ENCODE measurements at regions not wholly inside any gene's neighbourhood (a gene's known extent, or its start where the extent isn't known, plus 50 kb on each side); places are given as distances from the start of the nearest gene placed in this dataset.

DNA sequence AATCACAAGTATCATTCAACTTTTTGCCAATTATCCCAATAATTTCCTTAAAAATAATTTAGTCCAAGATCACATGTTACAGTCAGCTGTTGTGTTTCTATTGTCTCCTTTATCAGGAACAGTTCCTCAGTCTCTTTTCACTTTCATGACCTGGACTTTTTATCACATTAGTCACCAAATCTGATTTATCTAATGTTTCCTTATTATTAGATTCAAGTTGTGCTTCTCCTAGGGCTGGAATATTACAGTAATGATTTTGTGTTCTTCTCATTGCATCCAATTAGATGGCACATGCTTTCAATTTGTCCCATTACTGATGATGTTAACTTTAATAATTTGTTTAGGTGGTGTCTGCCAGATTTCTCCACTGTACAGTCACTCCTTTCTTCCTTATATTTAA, 66.3 kb upstream of the DCBLD2 start:
- no peak overlapping the region for H2BK120ac ChIP-seq (ENCODE audit: low read depth, low read length)

DNA sequence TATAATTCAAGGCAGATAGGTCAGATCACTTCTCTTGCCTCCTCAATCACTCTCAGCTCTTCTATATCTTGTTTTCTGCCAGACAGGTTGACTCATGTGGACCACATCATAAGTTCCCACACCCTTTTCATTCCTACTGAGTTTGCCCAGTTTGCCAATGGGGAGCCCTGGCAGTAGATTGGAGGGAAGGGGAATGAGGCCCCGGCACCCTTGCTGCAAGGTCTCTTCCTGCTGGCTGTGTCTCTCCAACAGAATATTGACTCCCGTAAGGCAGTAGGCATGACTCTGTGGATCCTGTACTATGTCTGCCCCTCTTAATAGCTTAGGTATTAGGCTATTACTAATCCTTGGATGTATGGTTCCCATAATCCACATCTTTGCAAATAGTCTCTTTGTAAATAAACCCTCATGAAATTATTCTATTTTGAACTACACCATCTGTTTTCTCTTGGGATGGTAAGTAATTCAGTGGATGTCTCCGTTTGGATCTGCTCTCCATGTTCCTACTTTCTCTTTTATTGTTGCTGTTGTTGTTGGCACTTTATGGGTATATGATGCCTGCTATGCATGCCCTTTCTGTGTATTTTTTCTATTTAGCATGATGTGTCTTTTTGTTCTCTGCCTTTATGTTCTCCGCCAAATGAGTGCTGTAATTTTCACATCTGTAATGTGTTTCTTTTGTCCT, 65.5 kb upstream of the DCBLD2 start:
- DNase-seq = no peak
- H3K4me3 ChIP-seq (ENCODE audit: insufficient read depth in 1 of 2, low read depth in 1 of 2, low read length in 2 of 2) = peak overlapping the region in 1 of 2 experiments; percentile 55
- H2AK5ac ChIP-seq (ENCODE audit: low read length, severe bottlenecking) = peak overlapping the region; percentile 79
- H3K9me3 ChIP-seq (ENCODE audit: control insufficient read depth, low read length) = no peaks in the 10 kb centered on the region
- no peak overlapping the region for H2BK12ac ChIP-seq (ENCODE audit: low read length in 2 of 2)
- H3K4ac ChIP-seq (ENCODE audit: low read depth in 1 of 2, low read length in 2 of 2) = no peak overlapping the region
- no peak overlapping the region for H3K4me2 ChIP-seq (ENCODE audit: low read length, poor library complexity, severe bottlenecking)
- peaks cover 2% of the 10 kb centered on the region for H3K4me1 ChIP-seq (ENCODE audit: control insufficient read depth, insufficient read depth, low read depth, low read length)
- no peak overlapping the region for H2BK120ac ChIP-seq (ENCODE audit: low read depth, low read length)
- H3K79me1 ChIP-seq (replicated peaks; ENCODE audit: low read length, poor library complexity, severe bottlenecking) = no peaks in the 10 kb centered on the region
- H2AFZ ChIP-seq (ENCODE audit: low read depth, low read length) = no peak overlapping the region
- no peak overlapping the region for H4K91ac ChIP-seq (ENCODE audit: low read length)
- H4K8ac ChIP-seq (ENCODE audit: low read length) = no peak overlapping the region
- H2BK15ac ChIP-seq (ENCODE audit: low read depth, poor library complexity, severe bottlenecking) = no peak overlapping the region
- H3K27me3 ChIP-seq (ENCODE audit: control insufficient read depth in 1 of 2, insufficient read depth in 1 of 2, low read length in 2 of 2) = no peaks in the 10 kb centered on the region
- H3K18ac ChIP-seq (ENCODE audit: low read depth in 1 of 2, low read length in 2 of 2) = peak overlapping the region in 1 of 2 experiments; percentile 57
- H3K27ac ChIP-seq (ENCODE audit: low read length, poor library complexity, severe bottlenecking) = peak overlapping the region; percentile 83
- no peak overlapping the region for H3K23ac ChIP-seq (ENCODE audit: low read length in 2 of 2)
- H3K14ac ChIP-seq (ENCODE audit: low read length in 2 of 2) = no peak overlapping the region
- no peaks in the 10 kb centered on the region for H3K36me3 ChIP-seq (ENCODE audit: control insufficient read depth in 1 of 2, insufficient read depth in 2 of 2, low read depth in 1 of 2, low read length in 2 of 2)
- H3K9ac ChIP-seq (ENCODE audit: low read length) = peak overlapping the region; percentile 52
- peak overlapping the region; percentile 74 for H2BK5ac ChIP-seq (ENCODE audit: low read depth, low read length, poor library complexity, severe bottlenecking)
- 100% methylated on average over 3 of the region's 4 CpGs for WGBS

More for the DNA sequence above, 66.3 kb upstream of the DCBLD2 start:
- H3K4me1 ChIP-seq (ENCODE audit: control insufficient read depth, insufficient read depth, low read depth, low read length) = peaks cover 2% of the 10 kb centered on the region
- H3K4me3 ChIP-seq (ENCODE audit: insufficient read depth in 1 of 2, low read depth in 1 of 2, low read length in 2 of 2) = peak overlapping the region in 1 of 2 experiments; percentile 55
- H3K4ac ChIP-seq (ENCODE audit: low read depth in 1 of 2, low read length in 2 of 2) = no peak overlapping the region
- no peak overlapping the region for H3K18ac ChIP-seq (ENCODE audit: low read depth in 1 of 2, low read length in 2 of 2)
- H2BK5ac ChIP-seq (ENCODE audit: low read depth, low read length, poor library complexity, severe bottlenecking) = no peak overlapping the region
- H3K9ac ChIP-seq (ENCODE audit: low read length) = peak overlapping the region; percentile 52
- no peak overlapping the region for H4K8ac ChIP-seq (ENCODE audit: low read length)
- no peak overlapping the region for H4K91ac ChIP-seq (ENCODE audit: low read length)
- no peak overlapping the region for H3K4me2 ChIP-seq (ENCODE audit: low read length, poor library complexity, severe bottlenecking)
- H3K14ac ChIP-seq (ENCODE audit: low read length in 2 of 2) = no peak overlapping the region
- no peaks in the 10 kb centered on the region for H3K27me3 ChIP-seq (ENCODE audit: control insufficient read depth in 1 of 2, insufficient read depth in 1 of 2, low read length in 2 of 2)
- no peak overlapping the region for H2BK12ac ChIP-seq (ENCODE audit: low read length in 2 of 2)
- H3K79me1 ChIP-seq (replicated peaks; ENCODE audit: low read length, poor library complexity, severe bottlenecking) = no peaks in the 10 kb centered on the region
- peak overlapping the region; percentile 41 for H3K27ac ChIP-seq (ENCODE audit: low read length, poor library complexity, severe bottlenecking)
- no peak overlapping the region for H3K23ac ChIP-seq (ENCODE audit: low read length in 2 of 2)
- H2BK15ac ChIP-seq (ENCODE audit: low read depth, poor library complexity, severe bottlenecking) = no peak overlapping the region
- DNase-seq = no peak
- H3K9me3 ChIP-seq (ENCODE audit: control insufficient read depth, low read length) = no peaks in the 10 kb centered on the region
- no peak overlapping the region for H2AK5ac ChIP-seq (ENCODE audit: low read length, severe bottlenecking)
- H2AFZ ChIP-seq (ENCODE audit: low read depth, low read length) = no peak overlapping the region
- H3K36me3 ChIP-seq (ENCODE audit: control insufficient read depth in 1 of 2, insufficient read depth in 2 of 2, low read depth in 1 of 2, low read length in 2 of 2) = no peaks in the 10 kb centered on the region

DNA sequence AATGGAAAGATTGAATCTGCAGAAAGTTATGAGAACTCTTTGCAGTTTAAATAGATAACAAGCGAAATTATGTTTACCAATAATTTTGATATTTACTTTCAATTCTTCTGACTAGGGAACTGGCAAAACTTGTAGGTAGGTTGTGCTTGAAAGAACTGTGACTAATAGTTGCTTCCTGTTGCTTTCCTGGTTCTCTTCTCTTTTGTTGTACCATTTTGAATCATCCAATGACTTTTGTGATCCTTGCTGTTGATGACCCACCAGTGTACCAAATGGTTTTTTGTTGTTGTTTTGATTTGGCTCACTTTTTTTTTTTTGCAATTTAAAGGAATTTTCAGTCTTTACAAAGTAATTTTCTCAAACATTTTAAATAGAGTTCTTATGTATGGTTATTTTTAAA, 64.9 kb upstream of the DCBLD2 start:
- no peak overlapping the region for H2BK12ac ChIP-seq (ENCODE audit: low read length in 2 of 2)
- H3K9ac ChIP-seq (ENCODE audit: low read length) = no peak overlapping the region
- no peaks in the 10 kb centered on the region for H3K79me1 ChIP-seq (replicated peaks; ENCODE audit: low read length, poor library complexity, severe bottlenecking)
- no peaks in the 10 kb centered on the region for H3K27me3 ChIP-seq (ENCODE audit: control insufficient read depth in 1 of 2, insufficient read depth in 1 of 2, low read length in 2 of 2)
- H2BK5ac ChIP-seq (ENCODE audit: low read depth, low read length, poor library complexity, severe bottlenecking) = no peak overlapping the region
- H3K4me2 ChIP-seq (ENCODE audit: low read length, poor library complexity, severe bottlenecking) = no peak overlapping the region
- H4K91ac ChIP-seq (ENCODE audit: low read length) = no peak overlapping the region
- peaks cover 2% of the 10 kb centered on the region for H3K4me1 ChIP-seq (ENCODE audit: control insufficient read depth, insufficient read depth, low read depth, low read length)
- DNase-seq = no peak
- no peak overlapping the region for H2BK15ac ChIP-seq (ENCODE audit: low read depth, poor library complexity, severe bottlenecking)
- peak overlapping the region; percentile 79 for H2AK5ac ChIP-seq (ENCODE audit: low read length, severe bottlenecking)
- H3K9me3 ChIP-seq (ENCODE audit: control insufficient read depth, low read length) = no peaks in the 10 kb centered on the region
- H3K36me3 ChIP-seq (ENCODE audit: control insufficient read depth in 1 of 2, insufficient read depth in 2 of 2, low read depth in 1 of 2, low read length in 2 of 2) = no peaks in the 10 kb centered on the region
- peak overlapping the region; percentile 83 for H3K27ac ChIP-seq (ENCODE audit: low read length, poor library complexity, severe bottlenecking)
- H3K14ac ChIP-seq (ENCODE audit: low read length in 2 of 2) = no peak overlapping the region
- no peak overlapping the region for H3K4ac ChIP-seq (ENCODE audit: low read depth in 1 of 2, low read length in 2 of 2)
- H2AFZ ChIP-seq (ENCODE audit: low read depth, low read length) = no peak overlapping the region
- H2BK120ac ChIP-seq (ENCODE audit: low read depth, low read length) = no peak overlapping the region
- no peak overlapping the region for H3K23ac ChIP-seq (ENCODE audit: low read length in 2 of 2)
- H3K18ac ChIP-seq (ENCODE audit: low read depth in 1 of 2, low read length in 2 of 2) = no peak overlapping the region
- no CpG with 5 or more reads among the region's 1 CpG for WGBS
- H3K4me3 ChIP-seq (ENCODE audit: insufficient read depth in 1 of 2, low read depth in 1 of 2, low read length in 2 of 2) = no peak overlapping the region
- H4K8ac ChIP-seq (ENCODE audit: low read length) = no peak overlapping the region

DNA sequence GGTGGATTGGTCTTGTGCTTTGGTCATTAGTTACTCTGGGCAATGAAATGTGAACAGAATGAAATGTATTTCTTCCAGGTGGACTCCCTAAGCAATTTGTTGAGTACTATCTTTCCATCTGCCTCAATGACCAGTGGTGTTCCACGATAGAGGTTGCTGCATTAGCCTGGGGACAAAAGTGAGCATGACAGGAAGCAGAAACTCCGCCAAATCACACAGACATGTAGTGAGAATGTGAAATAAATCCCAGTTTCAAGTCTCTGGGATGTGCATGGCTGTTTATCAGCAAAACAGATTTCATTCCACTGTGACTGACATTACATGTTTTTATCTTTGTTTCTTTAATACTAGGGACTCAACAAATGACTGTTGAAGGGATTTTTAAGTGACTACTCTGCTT, 63.3 kb upstream of the DCBLD2 start:
- no peak for DNase-seq
- peak overlapping the region; percentile 100 for H3K27ac ChIP-seq (ENCODE audit: low read length, poor library complexity, severe bottlenecking)
- H2BK120ac ChIP-seq (ENCODE audit: low read depth, low read length) = no peak overlapping the region

More for the DNA sequence above, 63.3 kb upstream of the DCBLD2 start:
- H4K8ac ChIP-seq (ENCODE audit: low read length) = no peak overlapping the region
- no peak overlapping the region for H2AFZ ChIP-seq (ENCODE audit: low read depth, low read length)
- no peak overlapping the region for H3K4me3 ChIP-seq (ENCODE audit: insufficient read depth in 1 of 2, low read depth in 1 of 2, low read length in 2 of 2)
- no peaks in the 10 kb centered on the region for H3K27me3 ChIP-seq (ENCODE audit: control insufficient read depth in 1 of 2, insufficient read depth in 1 of 2, low read length in 2 of 2)
- H4K91ac ChIP-seq (ENCODE audit: low read length) = no peak overlapping the region
- H3K9ac ChIP-seq (ENCODE audit: low read length) = no peak overlapping the region
- H3K23ac ChIP-seq (ENCODE audit: low read length in 2 of 2) = no peak overlapping the region
- no peak overlapping the region for H3K14ac ChIP-seq (ENCODE audit: low read length in 2 of 2)
- H2BK12ac ChIP-seq (ENCODE audit: low read length in 2 of 2) = no peak overlapping the region
- peaks cover 2% of the 10 kb centered on the region for H3K4me1 ChIP-seq (ENCODE audit: control insufficient read depth, insufficient read depth, low read depth, low read length)
- H3K18ac ChIP-seq (ENCODE audit: low read depth in 1 of 2, low read length in 2 of 2) = no peak overlapping the region
- H2AK5ac ChIP-seq (ENCODE audit: low read length, severe bottlenecking) = peak overlapping the region; percentile 51
- peak overlapping the region; percentile 66 for H2BK5ac ChIP-seq (ENCODE audit: low read depth, low read length, poor library complexity, severe bottlenecking)
- no peaks in the 10 kb centered on the region for H3K36me3 ChIP-seq (ENCODE audit: control insufficient read depth in 1 of 2, insufficient read depth in 2 of 2, low read depth in 1 of 2, low read length in 2 of 2)
- H2BK15ac ChIP-seq (ENCODE audit: low read depth, poor library complexity, severe bottlenecking) = no peak overlapping the region
- no peaks in the 10 kb centered on the region for H3K79me1 ChIP-seq (replicated peaks; ENCODE audit: low read length, poor library complexity, severe bottlenecking)
- H3K4me2 ChIP-seq (ENCODE audit: low read length, poor library complexity, severe bottlenecking) = no peak overlapping the region
- H3K9me3 ChIP-seq (ENCODE audit: control insufficient read depth, low read length) = no peaks in the 10 kb centered on the region
- no peak overlapping the region for H3K4ac ChIP-seq (ENCODE audit: low read depth in 1 of 2, low read length in 2 of 2)
- 100% methylated on average over 1 of the region's 2 CpGs for WGBS
